A673 (cell line): ENCODE measurements at regions not wholly inside any gene's neighbourhood (a gene's known extent, or its start where the extent isn't known, plus 50 kb on each side); places are given as distances from the start of the nearest gene placed in this dataset.

Experiments used
- EZH2 ChIP-seq: fragments of 200-600 bp; sonication (generic); IDR thresholded peaks from 2 replicates; pipeline ENCODE4 v1.6.1; 2017; ENCODE audit warnings: borderline replicate concordance, low read depth, mild to moderate bottlenecking, mixed read lengths, antibody characterized with exemption, low read length; ENCODE audit not compliant: poor library complexity, severe bottlenecking
- TF ChIP-seq, protein P1 (sequence below): fragments of 300-800, 200-600 bp; sonication (generic); conservative IDR thresholded peaks from 2 replicates; pipeline ENCODE4 v1.5.1; 2017; ENCODE audit warnings: low read depth, mild to moderate bottlenecking, antibody characterized with exemption, low read length, moderate library complexity, mixed read lengths

DNA sequence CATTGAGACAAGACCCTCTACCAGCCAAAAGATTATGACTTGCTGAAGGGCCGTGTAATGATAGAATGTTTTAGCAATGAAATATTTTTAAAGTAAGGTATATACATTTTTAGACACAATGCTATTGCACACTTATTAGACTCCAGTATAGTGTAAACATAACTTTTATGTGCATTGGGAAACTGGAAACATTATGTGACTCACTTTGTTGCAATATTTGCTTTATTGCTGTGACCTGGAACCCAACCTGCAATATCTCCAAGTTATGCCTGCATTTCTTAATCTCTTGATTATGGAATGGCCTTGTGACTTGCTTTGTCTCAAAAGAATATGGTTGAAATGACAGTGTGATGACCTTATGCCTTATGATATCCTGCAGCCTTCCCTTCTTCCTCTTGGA lies 502.0 kb downstream of the EPHA4 start:
- no peak for TF ChIP-seq EZH2
- TF ChIP-seq, protein P1, sequence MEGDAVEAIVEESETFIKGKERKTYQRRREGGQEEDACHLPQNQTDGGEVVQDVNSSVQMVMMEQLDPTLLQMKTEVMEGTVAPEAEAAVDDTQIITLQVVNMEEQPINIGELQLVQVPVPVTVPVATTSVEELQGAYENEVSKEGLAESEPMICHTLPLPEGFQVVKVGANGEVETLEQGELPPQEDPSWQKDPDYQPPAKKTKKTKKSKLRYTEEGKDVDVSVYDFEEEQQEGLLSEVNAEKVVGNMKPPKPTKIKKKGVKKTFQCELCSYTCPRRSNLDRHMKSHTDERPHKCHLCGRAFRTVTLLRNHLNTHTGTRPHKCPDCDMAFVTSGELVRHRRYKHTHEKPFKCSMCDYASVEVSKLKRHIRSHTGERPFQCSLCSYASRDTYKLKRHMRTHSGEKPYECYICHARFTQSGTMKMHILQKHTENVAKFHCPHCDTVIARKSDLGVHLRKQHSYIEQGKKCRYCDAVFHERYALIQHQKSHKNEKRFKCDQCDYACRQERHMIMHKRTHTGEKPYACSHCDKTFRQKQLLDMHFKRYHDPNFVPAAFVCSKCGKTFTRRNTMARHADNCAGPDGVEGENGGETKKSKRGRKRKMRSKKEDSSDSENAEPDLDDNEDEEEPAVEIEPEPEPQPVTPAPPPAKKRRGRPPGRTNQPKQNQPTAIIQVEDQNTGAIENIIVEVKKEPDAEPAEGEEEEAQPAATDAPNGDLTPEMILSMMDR = no peak
